Stimulated activated CD8-positive, alpha-beta memory T cell treated with anti-CD3 and anti-CD28 coated beads, Interleukin-7, amount 100 ng/mL, for 4 hours (primary cell): ENCODE measurements at regions not wholly inside any gene's neighbourhood (a gene's known extent, or its start where the extent isn't known, plus 50 kb on each side); places are given as distances from the start of the nearest gene placed in this dataset.

Source experiments
- DNase-seq, 2 donors: peaks; one replicate each; pipeline ENCODE4 v3.0.0-alpha.2; 2020; ENCODE audit warnings: low read depth in 2 of 2

DNA sequence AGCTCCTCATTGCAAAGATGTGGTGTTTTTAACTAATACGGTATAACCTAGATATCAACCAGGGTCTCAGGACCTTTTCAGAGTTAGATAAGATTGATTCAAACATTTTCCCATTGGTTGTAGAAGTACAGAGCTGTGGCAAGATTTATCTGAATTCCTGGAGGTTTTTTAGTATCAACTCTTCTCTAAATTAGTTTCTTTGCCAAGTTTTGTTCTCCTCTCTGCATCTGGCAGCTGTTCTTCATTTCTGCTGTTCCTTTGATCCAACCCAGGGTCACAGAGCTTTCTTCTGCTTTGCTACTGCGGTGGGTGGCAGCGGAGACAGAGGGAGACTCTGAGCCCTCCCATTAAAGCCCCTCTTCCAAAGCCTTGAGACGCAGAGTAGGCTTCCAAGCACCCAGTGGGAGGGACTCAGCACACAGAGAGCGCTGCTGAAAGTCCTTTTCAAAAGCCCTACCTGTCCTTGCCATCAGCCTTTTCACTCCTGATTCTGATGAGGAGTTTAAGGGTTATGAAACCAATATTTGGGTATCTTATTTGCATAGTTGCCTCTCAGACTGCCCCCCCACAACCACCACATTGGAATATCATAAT, 146.3 kb upstream of the EEPD1 start:
- no peak for DNase-seq

DNA sequence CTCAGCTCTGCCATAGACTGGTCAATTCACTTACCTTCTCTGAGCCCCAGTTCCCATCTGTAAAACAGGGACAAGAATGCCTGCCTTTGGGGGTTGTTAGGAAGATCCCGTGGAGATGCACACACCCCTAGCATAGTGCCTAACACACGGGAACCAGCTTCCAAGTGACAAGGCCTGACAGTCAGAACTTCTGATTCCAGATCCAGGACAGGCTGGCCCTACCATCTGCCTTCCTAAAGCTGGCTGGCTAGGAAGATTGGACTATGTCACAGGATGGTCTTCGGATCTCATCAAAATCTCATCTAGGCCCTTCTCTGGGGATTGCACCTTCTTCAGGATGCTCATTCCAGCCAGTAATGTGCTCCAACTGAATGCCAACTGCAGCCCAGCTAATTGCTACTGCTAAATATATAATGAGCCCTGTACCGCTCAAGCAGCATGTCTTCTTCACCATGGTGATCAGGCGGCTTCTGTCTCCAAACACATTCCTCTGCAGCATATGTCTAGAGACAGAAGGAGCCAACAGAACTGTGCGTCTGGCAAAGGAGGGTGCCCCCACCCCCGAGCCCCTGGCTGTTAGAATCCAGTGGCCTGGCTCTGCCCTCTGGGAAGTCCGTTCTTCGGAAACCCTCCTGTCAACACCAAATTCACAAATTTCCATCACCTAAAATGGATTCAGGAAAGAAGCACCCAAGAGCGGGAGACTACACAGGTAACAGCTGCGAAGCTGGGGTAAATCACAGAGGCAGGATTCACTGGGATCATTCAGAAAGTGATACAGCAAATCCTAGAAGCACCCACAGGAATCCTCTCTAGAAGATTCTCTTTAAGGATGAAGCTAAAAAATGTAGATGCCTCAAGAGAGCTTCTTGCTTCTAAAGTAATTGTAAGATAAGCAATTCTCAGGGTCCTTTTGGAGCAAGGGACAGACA, 142.1 kb upstream of the EEPD1 start:
- no peak for DNase-seq

DNA sequence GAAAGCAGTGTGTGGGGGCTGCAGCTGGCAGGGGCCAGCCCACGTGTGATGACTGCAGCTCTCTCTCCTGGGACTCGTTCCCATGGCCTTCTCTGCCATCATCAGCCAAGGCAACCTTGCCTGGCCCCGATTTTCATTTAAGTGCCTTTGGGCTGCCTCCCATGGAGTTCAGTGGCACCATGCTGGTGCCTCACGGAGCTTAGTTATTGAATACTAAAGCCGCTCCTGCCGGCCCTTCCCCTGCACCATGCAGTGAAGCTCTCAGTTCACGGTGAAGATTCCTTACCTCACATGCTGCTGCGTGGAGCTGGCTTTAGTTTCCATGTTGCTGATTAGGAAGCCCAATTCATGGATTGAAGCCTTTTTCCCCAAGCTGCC, 141.5 kb upstream of the EEPD1 start:
- no peak for DNase-seq

DNA sequence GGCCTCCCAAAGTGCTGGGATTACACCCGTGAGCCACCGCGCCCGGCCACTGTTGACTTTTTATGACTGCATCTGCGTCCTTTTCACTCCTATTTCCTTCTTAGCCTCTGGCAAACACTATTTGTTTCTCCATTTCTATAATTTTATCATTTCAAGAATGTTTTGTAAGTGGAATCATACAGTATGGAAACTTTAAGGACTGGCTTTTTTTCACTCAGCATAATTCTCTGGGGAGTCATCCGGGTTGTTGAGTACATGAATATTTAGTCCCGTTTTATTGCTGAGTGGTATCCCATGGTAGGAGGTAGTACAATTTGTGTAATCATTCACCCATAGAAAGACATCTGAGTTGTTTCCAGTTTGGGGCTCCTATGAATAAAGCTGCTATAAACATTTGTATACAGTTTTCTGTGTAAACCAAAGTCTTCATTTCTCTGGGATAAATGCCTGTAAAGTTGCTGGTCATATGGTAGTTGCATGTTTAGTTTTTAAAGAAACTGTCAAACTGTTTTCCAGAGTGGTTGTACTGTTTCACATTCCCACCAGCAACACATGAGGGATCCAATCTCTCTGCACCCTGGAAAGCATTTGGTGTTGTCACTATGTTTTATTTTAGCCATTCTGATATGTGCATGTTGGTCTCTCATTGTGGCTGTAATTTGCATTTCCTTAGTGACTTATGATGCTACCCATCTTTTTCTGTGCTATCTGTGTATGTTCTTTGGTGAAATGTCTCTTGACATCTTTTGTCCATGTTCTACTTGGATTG, 139.6 kb upstream of the EEPD1 start:
- no peak for DNase-seq

DNA sequence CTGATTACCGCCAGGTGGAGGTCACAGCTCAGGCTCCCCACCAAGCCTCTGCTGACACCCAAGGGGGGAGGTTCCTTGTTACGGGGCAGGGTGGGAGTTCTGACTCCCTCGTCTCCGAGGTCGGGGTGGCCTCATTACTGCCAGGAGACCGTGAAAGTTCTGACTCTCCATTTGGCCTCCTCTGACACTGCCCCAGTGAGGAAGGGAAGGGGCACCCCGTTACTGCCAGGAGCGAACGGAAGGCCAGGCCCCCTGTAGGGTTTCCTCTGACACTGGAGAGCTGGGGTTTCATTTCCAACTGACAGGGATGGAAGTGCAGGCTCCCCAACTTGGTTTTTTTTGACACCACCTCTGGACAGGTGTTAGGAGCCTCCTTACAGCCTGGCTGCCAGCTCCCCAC, 138.1 kb upstream of the EEPD1 start:
- DNase-seq, result no peak

DNA sequence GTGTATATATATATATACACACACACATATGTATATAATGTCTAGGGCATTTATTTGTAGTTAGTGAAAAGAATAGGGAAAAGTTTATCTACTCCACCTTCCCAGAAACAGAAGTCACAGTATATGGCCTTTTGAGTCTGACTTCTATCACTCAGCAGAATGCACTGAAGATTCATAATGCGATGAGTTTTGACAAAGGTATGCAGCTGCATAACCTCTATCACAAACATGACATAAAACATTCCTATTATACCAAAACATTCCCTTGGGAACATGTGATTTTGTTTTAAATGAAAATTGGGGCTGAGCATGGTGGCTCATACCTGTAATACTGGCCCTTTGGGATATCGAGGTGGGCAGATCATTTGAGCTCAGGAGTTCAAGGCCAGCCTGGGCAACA, 137.3 kb upstream of the EEPD1 start:
- no peak for DNase-seq

DNA sequence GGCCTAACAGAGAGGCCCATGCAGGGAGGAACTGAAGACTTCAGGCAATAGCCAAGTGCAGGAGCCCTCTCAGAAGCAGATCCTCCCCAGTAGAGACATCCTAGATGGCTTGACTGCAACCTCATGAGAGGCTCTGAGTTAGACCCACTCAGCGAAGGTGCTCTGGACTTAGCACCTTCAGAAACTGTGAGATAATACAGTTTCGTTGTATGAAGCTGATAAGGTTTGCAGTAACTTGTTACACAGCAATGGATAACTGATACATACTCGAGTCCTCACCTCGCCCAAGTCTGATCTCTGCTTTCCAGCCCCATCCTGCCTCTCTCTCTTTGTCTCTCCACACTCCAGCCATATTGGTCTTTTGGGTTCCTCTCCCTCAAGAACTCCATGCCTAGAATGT, 136.4 kb upstream of the EEPD1 start:
- no peak for DNase-seq

DNA sequence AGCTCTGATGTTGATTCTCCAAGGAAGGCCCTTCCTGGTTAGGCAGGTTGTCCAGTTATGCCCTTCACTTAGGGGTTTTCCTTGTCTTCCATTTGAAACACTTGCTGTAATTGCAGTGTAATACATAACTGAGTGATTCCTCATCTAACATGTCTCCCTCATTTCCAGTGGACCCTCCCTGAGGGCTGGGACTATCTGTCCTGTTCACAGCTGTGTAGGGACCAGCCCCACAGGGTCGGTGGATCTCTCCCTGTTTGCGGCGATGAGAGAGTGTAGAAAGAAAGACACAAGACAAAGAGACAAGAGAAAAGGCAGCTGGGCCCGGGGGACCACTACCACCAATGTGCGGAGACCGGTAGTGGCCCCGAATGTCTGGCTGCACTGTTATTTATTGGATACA, 135.9 kb upstream of the EEPD1 start:
- no peak for DNase-seq

DNA sequence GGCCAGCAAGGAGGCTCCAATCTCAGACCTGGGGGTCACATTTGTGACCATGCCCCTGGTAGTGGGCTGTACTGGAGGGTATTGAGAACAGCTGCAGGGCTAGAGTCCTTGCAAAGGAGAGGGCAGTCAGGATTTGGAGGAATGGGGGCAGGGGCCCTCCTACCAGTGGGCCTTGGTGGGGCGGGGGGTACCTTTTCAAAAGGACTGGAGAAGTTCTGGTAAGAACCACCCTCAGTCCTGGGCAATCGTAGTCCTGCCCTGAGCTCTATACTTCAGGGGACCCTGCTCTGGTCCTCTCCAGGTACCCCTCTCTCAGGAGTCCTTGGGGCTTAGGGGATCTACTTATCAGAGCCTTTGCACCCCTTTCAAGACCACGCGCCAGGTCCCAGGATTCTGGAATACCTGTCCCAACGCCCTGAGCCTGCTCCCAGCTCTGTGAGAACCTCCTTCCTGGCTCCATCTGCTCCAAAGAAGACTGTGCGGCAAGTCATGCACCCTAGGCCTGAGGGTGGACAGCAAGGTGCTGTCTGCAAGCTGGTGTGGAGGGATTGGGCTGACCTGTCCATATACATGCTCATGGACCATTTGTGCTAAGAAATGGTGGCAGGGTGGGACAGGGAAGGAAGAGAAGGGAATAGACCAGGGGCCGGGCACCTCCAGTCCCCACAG, 134.1 kb upstream of the EEPD1 start:
- no peak for DNase-seq

DNA sequence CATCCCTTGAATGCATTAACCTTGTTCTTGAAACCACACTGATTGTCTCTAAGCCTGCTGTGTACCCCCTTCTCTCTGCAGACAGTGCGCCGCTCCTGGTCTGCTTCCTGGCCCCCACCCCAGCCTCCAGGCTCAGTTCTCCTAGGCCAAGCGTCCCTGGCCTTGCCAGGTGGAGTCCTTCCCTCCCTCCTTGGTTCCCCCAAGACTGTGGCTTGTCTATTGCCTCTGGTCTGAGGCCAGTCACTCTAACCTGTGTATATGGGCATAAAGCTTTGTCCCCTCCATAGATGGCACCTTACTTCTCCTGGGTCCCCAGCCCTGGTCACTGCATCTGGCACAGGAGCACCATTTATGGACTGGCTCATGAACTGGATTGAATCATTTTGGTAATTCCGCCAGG, 133.5 kb upstream of the EEPD1 start:
- no peak for DNase-seq

DNA sequence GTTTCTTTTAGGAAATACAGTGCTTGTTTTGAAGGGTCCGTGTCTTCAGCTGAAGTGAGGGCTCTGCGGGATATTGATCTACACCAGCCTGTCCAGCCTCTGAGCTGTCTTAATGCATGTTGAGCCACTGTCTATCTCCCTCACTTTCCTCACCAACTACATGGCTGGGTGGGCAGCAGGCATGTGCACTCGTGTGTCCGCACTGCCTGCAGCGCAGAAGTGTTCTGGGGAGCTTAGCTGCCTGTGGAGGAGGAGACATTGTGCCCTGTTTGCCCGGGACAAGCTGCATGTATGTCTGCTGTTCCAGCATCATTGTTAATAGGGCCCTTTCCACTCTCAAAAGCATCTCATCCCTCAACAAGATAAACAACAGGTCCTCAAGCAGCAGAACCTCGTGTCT, 133.1 kb upstream of the EEPD1 start:
- DNase-seq, result no peak

DNA sequence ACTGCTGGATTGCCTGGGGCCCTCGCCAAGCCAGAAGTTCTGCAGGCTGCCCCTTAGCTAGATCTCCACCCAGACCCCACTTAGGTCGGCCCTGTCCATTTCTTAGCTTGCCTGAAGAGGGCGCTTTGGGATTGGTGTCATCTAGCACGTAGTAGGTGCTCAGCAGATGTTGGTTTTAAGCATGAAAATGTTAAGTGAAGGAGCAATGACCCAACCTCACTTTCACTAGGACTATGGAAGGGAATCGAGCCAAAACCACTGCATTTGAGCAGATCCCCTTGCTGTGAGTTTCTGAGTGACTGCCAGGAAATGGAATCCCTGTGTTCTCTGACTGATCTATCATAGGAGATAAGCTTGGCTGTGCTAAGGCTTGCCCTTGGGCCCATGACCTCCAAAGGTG, 131.7 kb upstream of the EEPD1 start:
- DNase-seq, result no peak

DNA sequence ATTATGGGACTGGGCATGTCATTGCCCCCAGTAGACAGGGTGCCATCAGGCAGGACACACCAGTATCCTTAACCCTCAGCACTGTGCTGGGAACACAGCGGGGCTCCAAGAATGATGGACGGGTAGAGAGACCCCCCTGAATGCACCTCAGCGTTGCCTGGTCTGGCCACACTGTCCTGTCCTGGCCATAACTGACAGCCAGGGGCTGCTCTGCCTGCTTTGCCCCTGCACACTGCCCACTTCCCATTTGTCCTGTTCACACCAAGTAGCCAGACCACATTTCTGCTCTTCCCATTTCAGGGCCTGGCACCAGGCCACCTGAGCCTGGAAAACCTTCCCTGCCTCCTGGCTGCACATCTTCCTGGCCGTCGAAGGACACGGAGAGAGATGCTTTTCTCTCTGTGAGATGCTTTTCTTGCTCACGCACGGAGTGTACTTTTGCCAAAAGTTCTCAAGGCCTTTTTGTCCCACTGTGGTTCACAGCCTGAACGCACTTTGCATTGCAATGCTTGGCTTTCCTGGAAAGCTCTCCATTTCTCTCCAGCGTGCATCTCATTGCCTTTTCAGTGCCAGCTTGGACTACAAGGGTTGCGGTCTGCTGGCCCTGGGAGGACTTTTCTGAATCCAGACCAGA, 131.0 kb upstream of the EEPD1 start:
- no peak for DNase-seq

DNA sequence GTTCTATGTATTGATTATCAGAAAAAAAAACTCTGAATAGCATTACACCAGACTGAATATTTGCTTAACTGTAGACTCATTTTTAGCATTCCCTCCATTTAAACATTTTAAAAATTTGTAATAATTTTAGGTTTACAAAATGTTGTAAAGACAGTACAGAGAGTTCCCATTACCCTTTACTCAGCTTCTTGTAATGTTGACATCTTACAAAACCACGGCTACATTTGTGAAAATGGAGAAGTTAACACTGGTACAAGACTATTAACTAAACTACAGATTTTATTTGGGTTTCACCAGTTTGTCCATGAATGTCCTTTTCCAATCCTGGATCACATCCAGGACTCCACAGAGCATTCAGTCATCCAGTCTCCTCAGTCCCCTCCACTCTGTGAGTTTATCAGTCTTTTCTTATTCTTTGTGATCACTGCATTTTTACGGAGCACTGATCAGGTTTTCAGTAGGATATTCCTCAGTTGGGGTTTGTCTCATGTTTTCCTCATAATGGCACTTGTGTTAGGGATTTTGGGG, 130.0 kb upstream of the EEPD1 start:
- DNase-seq, result no peak

DNA sequence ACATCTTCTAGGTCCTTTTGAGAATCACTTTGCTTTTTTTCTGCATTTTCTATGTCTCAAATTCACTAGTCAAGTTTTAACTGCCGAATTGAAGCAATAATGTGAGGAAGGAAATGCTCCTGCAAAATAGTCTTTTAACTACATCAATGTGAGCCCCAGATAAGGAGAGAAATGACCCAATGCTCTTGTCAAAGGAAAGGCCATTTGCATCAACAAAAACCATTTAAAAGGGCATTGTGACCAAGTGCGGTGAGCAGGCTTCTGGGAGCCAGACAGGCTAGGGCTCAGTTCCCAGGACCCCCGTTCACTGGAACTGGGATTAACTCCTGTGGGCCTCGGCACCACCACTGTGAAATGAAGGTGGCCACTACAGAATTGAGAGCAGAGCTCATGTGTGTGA, 127.9 kb upstream of the EEPD1 start:
- no peak for DNase-seq

DNA sequence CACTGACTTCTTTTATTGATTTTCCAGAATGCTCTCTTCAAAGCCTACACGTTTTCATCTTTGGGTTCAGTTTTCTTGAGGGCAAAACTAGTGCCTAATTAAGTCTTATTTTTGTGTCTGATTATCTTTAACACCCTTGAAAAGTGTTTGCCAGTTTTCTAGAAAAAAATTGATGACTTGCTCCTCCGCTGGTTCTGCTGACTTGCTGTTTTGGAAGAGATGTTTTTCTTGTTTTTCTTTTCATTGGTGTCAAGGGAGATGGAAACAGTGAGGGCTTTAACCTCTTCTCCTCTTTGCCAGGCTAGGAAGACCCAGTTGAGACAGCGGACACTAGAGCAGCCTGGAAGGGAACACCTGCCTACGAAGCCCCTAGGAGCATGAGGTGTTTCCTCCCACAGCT, 123.7 kb upstream of the EEPD1 start:
- DNase-seq, result no peak

DNA sequence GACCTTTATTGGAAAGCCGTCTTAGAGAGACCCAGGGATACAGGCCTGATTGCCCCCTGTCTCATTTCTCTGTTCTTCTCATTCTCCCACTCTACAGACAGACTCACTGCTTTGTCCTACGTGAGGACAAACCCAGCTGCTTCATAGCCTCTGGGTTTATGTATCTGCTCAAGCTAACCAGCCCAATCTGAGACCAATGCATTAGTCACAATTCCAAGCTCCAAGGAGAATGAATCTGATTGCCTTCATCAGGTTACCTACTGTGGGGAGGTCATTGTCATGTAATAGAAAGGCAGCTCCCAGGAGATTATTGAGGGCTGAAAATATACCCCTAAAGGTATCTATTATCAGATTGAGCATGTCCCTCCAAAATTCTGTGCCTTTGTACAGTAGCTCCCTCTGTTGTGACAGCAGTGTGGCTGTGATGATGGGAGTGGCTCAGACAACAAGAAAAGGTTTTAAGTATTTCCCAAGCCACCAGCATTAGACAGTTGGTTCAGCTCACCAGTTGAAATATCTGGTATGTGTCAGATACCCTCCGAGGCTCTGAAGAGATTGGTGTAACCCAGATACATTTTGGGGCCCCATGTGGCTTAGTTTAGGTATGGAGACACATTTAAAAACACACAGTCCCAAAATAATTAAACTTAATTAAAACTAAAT, 123.1 kb upstream of the EEPD1 start:
- DNase-seq, result no peak

DNA sequence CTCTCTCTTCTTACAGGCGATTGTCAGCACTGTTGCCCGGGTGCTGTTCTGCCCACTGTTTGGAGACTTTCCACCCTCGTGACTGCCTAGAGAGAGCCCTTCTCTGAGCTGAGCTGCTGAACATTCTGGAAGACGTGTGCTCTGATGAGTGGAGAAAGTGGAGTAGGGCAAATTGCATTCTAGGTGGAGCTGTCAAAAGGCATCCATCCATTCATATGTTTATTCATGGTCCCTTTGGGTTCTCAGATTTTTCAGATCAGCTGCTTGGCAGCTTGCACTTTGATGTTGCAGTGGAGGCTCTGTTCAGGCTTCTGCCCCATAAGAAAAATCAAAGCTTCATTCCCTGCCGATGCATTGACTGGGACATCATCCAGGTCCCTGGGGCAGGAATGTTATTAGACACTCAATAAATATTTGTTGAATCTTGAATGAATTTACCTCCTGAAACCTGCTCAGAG, 120.7 kb upstream of the EEPD1 start:
- no peak for DNase-seq

DNA sequence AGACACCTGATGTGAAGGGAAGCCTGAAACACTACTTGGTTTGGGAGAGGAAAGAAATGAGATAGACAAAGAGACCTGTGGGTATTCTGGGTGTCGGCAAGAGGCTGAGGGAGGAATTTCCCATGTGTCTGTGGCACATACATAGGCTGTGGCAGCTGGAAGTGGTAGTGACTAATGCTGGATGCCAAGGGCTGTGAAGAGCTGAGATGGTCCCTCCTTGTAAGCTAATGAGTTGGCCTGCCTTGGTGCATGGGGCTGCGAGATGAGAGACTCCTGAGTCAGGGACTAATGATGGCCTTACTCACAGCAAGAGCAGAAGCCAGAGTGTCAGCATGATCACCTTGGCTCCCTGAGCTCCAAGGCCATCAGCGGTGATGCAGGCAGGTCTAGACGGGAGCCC, 119.0 kb upstream of the EEPD1 start:
- DNase-seq, result no peak

DNA sequence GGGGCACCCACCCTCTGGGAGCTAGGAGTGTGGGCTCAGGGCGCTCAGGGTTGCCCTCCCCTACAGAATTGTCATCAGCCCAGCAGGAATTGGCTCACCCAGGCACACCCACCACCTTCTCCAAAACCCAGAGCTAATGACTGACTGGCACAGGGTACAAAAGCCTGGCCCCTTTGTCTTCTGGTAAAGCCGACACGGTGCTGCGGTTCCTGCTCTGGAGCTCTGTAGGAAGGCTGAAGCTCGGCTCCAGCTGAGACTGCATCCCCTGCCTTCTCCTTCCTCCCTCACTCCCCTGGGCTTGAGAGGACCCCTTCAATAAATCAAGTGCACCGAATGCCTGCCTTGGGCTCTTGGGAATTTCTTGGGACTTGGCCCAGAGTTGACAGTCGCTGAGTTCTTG, 117.9 kb upstream of the EEPD1 start:
- no peak for DNase-seq

DNA sequence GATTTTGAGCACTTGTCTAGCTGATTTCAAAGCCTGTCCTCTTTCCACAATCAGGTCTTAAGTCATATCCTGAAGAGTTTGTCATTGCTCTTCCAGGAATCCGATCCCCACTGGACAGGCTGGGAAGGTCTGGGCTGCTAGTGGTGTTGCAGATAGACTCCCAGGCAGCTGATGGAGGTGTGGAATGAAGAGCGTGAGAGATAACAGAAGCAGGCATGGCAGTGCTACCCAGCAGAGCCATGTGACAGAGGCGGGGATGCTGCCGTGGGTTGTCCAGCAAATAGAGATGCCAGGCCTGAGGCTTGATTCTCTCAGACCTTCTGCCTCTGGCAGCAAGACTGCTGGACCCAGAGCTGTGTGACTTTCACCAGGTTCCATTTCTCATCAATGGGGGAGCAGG, 116.5 kb upstream of the EEPD1 start:
- DNase-seq, result no peak
